ENCODE measurements at regions not wholly inside any gene's neighbourhood (a gene's known extent, or its start where the extent isn't known, plus 50 kb on each side); places are given as distances from the start of the nearest gene placed in this dataset.

- TF ChIP-seq EP300 (IDR thresholded peaks at IDR 0.05) = no peak
- TF ChIP-seq CTCF (IDR thresholded peaks at IDR 0.05) = no peak
- no peak for TF ChIP-seq POLR2AphosphoS5 (IDR thresholded peaks at IDR 0.05)
Measured at GRCh38 chr7:81851413-81851812, 81.6 kb upstream of the HGF start.

All from suprapubic skin (tissue), 4 donors.